ENCODE measurements at regions not wholly inside any gene's neighbourhood (a gene's known extent, or its start where the extent isn't known, plus 50 kb on each side); places are given as distances from the start of the nearest gene placed in this dataset.

DNA sequence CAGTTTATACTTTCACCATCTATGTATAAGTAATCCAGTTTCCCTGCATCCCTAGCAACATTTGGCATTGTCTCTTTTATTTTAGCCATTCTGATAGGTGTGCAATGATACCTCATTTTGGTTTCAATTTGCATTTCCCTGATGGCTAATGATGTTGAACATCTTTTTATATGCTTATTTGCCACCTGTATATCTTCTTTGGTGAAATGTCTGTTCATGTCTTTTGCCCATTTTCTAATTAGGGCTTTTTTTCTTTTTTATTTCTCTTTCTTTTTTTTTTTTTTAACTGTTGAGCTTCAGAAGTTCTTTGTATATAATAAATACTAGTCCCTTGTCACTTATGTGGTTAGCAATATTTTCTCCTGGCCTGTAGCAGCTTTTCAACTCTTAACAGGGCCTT is 68.9 kb downstream of the TM2D3 start:
- TF ChIP-seq, protein P1, sequence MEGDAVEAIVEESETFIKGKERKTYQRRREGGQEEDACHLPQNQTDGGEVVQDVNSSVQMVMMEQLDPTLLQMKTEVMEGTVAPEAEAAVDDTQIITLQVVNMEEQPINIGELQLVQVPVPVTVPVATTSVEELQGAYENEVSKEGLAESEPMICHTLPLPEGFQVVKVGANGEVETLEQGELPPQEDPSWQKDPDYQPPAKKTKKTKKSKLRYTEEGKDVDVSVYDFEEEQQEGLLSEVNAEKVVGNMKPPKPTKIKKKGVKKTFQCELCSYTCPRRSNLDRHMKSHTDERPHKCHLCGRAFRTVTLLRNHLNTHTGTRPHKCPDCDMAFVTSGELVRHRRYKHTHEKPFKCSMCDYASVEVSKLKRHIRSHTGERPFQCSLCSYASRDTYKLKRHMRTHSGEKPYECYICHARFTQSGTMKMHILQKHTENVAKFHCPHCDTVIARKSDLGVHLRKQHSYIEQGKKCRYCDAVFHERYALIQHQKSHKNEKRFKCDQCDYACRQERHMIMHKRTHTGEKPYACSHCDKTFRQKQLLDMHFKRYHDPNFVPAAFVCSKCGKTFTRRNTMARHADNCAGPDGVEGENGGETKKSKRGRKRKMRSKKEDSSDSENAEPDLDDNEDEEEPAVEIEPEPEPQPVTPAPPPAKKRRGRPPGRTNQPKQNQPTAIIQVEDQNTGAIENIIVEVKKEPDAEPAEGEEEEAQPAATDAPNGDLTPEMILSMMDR (IDR thresholded peaks at IDR 0.05; ENCODE audit: insufficient read depth, low read length) = no peak
- no peak for TF ChIP-seq SPI1 (IDR thresholded peaks at IDR 0.05; ENCODE audit: borderline replicate concordance, low read depth)
- TF ChIP-seq GABPA (IDR thresholded peaks at IDR 0.05; ENCODE audit: low read depth) = no peak
- no peak for TF ChIP-seq POLR2AphosphoS5 (IDR thresholded peaks at IDR 0.05; ENCODE audit: low read depth)
- TF ChIP-seq, protein P2, sequence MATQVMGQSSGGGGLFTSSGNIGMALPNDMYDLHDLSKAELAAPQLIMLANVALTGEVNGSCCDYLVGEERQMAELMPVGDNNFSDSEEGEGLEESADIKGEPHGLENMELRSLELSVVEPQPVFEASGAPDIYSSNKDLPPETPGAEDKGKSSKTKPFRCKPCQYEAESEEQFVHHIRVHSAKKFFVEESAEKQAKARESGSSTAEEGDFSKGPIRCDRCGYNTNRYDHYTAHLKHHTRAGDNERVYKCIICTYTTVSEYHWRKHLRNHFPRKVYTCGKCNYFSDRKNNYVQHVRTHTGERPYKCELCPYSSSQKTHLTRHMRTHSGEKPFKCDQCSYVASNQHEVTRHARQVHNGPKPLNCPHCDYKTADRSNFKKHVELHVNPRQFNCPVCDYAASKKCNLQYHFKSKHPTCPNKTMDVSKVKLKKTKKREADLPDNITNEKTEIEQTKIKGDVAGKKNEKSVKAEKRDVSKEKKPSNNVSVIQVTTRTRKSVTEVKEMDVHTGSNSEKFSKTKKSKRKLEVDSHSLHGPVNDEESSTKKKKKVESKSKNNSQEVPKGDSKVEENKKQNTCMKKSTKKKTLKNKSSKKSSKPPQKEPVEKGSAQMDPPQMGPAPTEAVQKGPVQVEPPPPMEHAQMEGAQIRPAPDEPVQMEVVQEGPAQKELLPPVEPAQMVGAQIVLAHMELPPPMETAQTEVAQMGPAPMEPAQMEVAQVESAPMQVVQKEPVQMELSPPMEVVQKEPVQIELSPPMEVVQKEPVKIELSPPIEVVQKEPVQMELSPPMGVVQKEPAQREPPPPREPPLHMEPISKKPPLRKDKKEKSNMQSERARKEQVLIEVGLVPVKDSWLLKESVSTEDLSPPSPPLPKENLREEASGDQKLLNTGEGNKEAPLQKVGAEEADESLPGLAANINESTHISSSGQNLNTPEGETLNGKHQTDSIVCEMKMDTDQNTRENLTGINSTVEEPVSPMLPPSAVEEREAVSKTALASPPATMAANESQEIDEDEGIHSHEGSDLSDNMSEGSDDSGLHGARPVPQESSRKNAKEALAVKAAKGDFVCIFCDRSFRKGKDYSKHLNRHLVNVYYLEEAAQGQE (IDR thresholded peaks at IDR 0.05; ENCODE audit: insufficient replicate concordance, low read depth) = no peak

All from HL-60 (cell line).